AG04449 (cell line): ENCODE measurements at regions not wholly inside any gene's neighbourhood (a gene's known extent, or its start where the extent isn't known, plus 50 kb on each side); places are given as distances from the start of the nearest gene placed in this dataset.
"Not testable (repeated sequence)": the region's sequence is repeated elsewhere in the genome, so short reads cannot be mapped to it uniquely, and the experiment has no call there.

Source experiments
- CTCF ChIA-PET: fragments of 350-600 bp; formaldehyde crosslinking; extraction: SDS; loops from one replicate; lab custom pipeline; 2021; ENCODE audit warnings: antibody characterized with exemption; lab: Yijun Ruan, JAX
- POLR2A ChIA-PET: fragments of 400-600, 350-600 bp; formaldehyde crosslinking; extraction: SDS; loops from one replicate; lab custom pipeline; 2020; ENCODE audit warnings: antibody characterized with exemption, inconsistent platforms; lab: Yijun Ruan, JAX
- DNase-seq: peaks from one replicate; pipeline ENCODE4 v3.0.0-alpha.2; 2010; ENCODE audit warnings: low read depth, low spot score
- H3K4me3 ChIP-seq: 2 replicates; pipeline ENCODE4 v1.5.1; 2011; ENCODE audit warnings: low read depth, mild to moderate bottlenecking, control low read depth, low read length
- CTCF ChIP-seq: IDR thresholded peaks from one replicate; pipeline ENCODE4 v1.5.1; 2011; ENCODE audit warnings: mild to moderate bottlenecking, moderate library complexity, low read length, control low read depth, inconsistent platforms; ENCODE audit not compliant: insufficient read depth; ENCODE audit errors: missing control alignments

GRCh38 chr15:46088486-46089445 is 453.9 kb downstream of the SQOR start:
- no peak for DNase-seq
- no peak for TF ChIP-seq CTCF
- CTCF ChIA-PET, result no interaction called here
- POLR2A ChIA-PET, result no interaction called here
- H3K4me3 ChIP-seq, result no peak overlapping the region

GRCh38 chr15:46089467-46089935 is 454.7 kb downstream of the SQOR start:
- CTCF ChIA-PET, result no interaction called here
- POLR2A ChIA-PET, result no interaction called here
- H3K4me3 ChIP-seq, result no peak overlapping the region
- DNase-seq, result no peak
- TF ChIP-seq CTCF, result no peak

- ChIA-PET POLR2A (no interaction called here), CTCF (interaction anchor here (1.1 kb wide), 1 partner anchor 9 kb away, joined by 3 read pairs; no protein-coding TSS in a partner anchor)
- no peak for DNase-seq
- no peak overlapping the region for H3K4me3 ChIP-seq
- TF ChIP-seq CTCF, result peak; percentile 31
Observed at GRCh38 chr15:46091860-46092450, 457.1 kb downstream of the SQOR start.

GRCh38 chr15:46098006-46098405 is 463.2 kb downstream of the SQOR start:
- POLR2A ChIA-PET, result not testable (repeated sequence)

GRCh38 chr15:46110755-46111154 is 475.9 kb downstream of the SQOR start:
- no peak for TF ChIP-seq CTCF
- no peak for DNase-seq
- H3K4me3 ChIP-seq, result no peak overlapping the region
- ChIA-PET CTCF (no interaction called here), POLR2A (no interaction called here)

More at GRCh38 chr15:46098006-46098405, 463.2 kb downstream of the SQOR start:
- CTCF ChIA-PET, DNase-seq, H3K4me3 ChIP-seq: not testable (repeated sequence)

- ChIA-PET CTCF (no interaction called here), POLR2A (no interaction called here)
- H3K4me3 ChIP-seq, result no peak overlapping the region
- no peak for DNase-seq
- TF ChIP-seq CTCF, result no peak
Observed at GRCh38 chr15:46111730-46112129, 476.9 kb downstream of the SQOR start.
